CD1c-positive myeloid dendritic cell (primary cell): ENCODE measurements at regions not wholly inside any gene's neighbourhood (a gene's known extent, or its start where the extent isn't known, plus 50 kb on each side); places are given as distances from the start of the nearest gene placed in this dataset.
"Not testable (repeated sequence)": the region's sequence is repeated elsewhere in the genome, so short reads cannot be mapped to it uniquely, and the experiment has no call there.

Experiments
- DNase-seq: peaks from one replicate; pipeline ENCODE4 v3.0.0-alpha.2; 2016; ENCODE audit errors: extremely low spot score

DNA sequence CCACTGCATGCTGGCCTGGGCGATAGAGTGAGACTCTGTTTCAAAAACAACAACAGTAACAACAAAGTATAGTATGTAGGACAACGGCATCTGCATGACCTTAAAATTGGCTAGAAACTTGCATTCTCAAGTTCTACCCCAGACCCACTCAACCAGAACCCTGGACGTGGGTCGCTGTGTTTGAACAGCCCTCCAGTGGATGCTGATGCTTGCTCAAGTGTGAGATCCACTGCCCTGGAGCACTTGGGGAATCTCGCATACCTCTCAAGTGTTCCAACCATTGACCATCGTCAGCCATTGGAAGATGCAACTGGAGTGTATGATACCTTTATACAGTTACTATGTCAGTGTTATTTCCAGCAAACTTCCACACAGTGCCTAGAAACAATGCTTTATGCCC, 435.9 kb downstream of the DCDC2C start:
- DNase-seq = no peak

GRCh38 chr2:4139731-4140130, 436.4 kb downstream of the DCDC2C start:
- DNase-seq = no peak

- no peak for DNase-seq
Observed at GRCh38 chr2:4140281-4140970, 437.1 kb downstream of the DCDC2C start.

GRCh38 chr2:4144731-4145130, 441.4 kb downstream of the DCDC2C start:
- DNase-seq = no peak

DNA sequence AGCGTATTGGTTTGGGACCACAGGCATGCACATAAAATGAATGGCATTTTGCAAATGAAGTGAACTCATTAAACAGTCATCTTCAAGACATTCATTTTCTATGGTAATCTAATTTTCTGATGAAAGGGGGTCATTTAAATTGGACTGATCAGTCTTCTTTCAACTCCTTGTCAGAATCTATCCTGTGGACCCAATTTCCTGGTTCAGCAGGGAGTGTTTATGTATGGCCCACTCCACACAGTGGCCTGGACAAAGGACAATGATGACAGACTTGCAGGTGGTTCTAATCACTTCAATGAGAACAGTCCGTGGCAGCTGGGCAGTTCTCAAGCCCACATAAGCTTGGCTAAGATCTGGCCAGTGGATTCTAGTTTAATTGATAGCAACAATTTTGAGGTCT, 448.1 kb downstream of the DCDC2C start:
- no peak for DNase-seq

GRCh38 chr2:4152051-4152450, 448.7 kb downstream of the DCDC2C start:
- no peak for DNase-seq

GRCh38 chr2:4168834-4169233, 465.5 kb downstream of the DCDC2C start:
- no peak for DNase-seq

- DNase-seq = no peak
Observed at GRCh38 chr2:4174796-4175195, 471.4 kb downstream of the DCDC2C start.

DNA sequence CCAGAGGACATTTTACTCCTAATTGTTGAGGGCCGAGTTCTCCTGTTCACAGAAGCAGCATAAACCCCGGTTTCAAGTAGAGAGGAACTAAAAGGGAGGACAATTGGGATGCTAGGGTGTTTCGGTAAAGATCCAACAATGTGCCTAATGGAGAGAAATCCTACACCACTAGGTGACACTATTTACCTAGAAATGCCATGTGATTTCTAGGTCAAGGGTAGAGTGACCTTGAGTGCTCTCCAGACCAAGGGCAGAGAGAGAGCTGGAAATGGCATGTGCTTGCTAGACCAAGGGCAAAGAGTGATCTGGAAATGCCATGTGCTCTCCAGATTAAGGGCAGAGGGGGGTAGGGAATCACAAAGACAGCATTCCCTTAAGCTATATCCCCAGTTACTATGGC, 472.0 kb downstream of the DCDC2C start:
- no peak for DNase-seq

DNA sequence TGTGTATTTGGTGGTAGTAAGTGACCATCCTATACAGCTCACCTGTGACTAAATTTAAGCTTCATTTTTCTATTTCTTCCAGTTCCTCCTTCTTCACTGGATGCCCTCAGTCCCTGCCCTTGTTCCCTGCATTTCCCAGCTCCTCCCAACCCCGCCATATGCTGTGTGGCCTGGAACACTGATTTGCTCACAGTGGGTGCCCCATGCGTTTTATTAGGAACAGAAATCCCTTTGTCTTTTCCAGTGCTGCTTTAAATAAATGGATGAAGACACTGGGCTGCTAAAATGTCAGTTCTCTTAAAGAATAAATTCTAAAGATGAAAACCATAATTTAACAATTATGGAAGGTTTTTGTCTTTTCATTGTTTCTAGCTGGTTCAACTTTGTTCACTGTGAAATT, 477.3 kb downstream of the DCDC2C start:
- no peak for DNase-seq

- no peak for DNase-seq
Observed at GRCh38 chr2:4181062-4181461, 477.7 kb downstream of the DCDC2C start.

- DNase-seq = no peak
Observed at GRCh38 chr2:4188561-4188960, 485.2 kb downstream of the DCDC2C start.

GRCh38 chr2:4190548-4190947, 487.2 kb downstream of the DCDC2C start:
- DNase-seq = no peak

DNA sequence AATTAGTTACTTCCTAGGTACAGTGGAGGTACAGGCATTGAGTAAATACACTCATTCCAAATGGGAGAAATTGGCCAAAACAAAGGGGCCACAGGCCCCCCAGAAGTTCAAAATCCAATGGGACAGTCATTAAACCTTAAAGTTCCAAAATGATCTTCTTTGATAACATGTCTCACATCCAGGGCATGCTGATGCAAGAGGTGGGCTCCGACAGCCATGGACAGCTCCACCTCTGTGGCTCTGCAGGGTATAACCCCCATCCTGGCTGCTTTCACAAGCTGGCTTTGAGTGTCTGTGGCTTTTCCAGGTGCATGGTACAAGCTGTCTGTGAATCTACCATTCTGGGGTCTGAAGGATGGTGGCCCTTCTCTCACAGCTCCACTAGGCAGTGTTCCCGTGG, 488.7 kb downstream of the DCDC2C start:
- no peak for DNase-seq

- DNase-seq = no peak
Observed at GRCh38 chr2:4214444-4215205, 511.2 kb downstream of the DCDC2C start.

GRCh38 chr2:4217737-4218136, 514.4 kb downstream of the DCDC2C start:
- no peak for DNase-seq

GRCh38 chr2:4219101-4219500, 515.7 kb downstream of the DCDC2C start:
- no peak for DNase-seq

GRCh38 chr2:4219571-4219970, 516.2 kb downstream of the DCDC2C start:
- no peak for DNase-seq

GRCh38 chr2:4221434-4221833, 518.1 kb downstream of the DCDC2C start:
- no peak for DNase-seq

DNA sequence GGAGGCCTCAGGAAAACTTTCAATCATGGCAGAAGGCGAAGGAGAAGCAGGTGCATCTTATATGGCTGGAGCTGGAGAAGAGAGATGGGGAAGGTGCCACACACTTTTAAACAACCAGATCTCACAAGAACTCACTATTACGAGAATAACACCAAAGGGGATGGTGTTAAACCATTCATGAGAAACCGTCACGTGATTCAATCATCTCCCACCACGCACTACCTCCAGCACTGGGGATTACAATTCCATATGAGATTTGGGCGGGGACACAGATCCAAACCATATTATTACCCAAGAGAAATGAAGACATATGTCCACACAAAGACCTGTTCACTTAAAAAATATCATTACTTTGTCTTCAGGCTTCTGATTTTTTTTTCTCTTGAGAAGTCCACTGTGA, 518.5 kb downstream of the DCDC2C start:
- no peak for DNase-seq

- DNase-seq = not testable (repeated sequence)
Observed at GRCh38 chr2:4244422-4244821, 541.0 kb downstream of the DCDC2C start.

- no peak for DNase-seq
Observed at GRCh38 chr2:4246364-4247131, 543.2 kb downstream of the DCDC2C start.

DNA sequence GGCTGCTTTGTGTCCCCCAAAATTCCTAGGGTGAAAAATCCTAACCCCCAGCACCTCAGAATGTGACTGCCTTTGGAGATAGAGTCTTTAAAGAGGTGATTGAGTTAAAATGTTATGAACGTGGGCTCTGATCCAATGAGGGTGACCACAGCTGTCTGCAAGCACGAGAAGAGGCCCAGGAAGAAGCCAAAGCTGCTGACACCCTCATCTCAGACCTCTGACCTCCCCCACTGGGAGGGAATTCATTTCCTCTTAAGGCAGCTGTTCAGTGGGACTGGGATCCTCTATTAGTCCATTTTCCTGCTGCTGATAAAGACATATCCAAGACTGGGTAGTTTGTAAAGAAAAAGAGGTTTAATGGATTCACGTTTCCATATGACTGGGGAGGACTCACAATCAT, 544.4 kb downstream of the DCDC2C start:
- no peak for DNase-seq
